Heart left ventricle (tissue), 13 donors: ENCODE measurements at regions not wholly inside any gene's neighbourhood (a gene's known extent, or its start where the extent isn't known, plus 50 kb on each side); places are given as distances from the start of the nearest gene placed in this dataset.

Source experiments
- POLR2A ChIP-seq, 2 donors: fragments of 450-650 bp; IDR thresholded peaks; one replicate each; pipeline ENCODE4 v1.6.1; 2017; ENCODE audit warnings: antibody characterized with exemption in 2 of 2, mild to moderate bottlenecking in 2 of 2, moderate library complexity in 2 of 2
- TF ChIP-seq, protein P1 (sequence below), 12 donors: fragments of 200-600 bp; sonication (generic) in 4 of 12; IDR thresholded peaks; one replicate each; pipeline versions ENCODE4 v1.5.0 to v1.8.0; 2018 to 2022; ENCODE audit warnings: antibody characterized with exemption in 12 of 12, mild to moderate bottlenecking in 5 of 12
- donor health status: ischemic (EF 13 %, LVEDD 7.1; RV severe dilation, severe dysfunction).
- donor health status: DM: no; HTN: yes; CAD: no.
- donor health status: DM: no; HTN: no; CAD: no.
- donor health status: ischemic (EF 25% LVEDD 6.9; RV normal size, moderate dysfunction).
- donor health status: ischemic (EF 25% LVEDD 5.7; RV mildly dilated, moderate dysfunction).
- donor health status: ischemic (EF 35%, LVEDD 5.7; RV mildly dilated, moderate dysfunction).
- donor health status: nonischemic (EF 11% LVEDD 7.7; RV severe dilation, severe dysfunction).
- donor health status: DM: yes; HTN: yes; CAD: no.
- donor health status: PGD.
- donor health status: ischemic (EF 29% LVEDD 5.4; RV normal size, mild dysfunction).
- donor health status: nonischemic (EF 23%, LVEDD 6.1; RV moderate dilation, normal function).

- TF ChIP-seq, protein P1, sequence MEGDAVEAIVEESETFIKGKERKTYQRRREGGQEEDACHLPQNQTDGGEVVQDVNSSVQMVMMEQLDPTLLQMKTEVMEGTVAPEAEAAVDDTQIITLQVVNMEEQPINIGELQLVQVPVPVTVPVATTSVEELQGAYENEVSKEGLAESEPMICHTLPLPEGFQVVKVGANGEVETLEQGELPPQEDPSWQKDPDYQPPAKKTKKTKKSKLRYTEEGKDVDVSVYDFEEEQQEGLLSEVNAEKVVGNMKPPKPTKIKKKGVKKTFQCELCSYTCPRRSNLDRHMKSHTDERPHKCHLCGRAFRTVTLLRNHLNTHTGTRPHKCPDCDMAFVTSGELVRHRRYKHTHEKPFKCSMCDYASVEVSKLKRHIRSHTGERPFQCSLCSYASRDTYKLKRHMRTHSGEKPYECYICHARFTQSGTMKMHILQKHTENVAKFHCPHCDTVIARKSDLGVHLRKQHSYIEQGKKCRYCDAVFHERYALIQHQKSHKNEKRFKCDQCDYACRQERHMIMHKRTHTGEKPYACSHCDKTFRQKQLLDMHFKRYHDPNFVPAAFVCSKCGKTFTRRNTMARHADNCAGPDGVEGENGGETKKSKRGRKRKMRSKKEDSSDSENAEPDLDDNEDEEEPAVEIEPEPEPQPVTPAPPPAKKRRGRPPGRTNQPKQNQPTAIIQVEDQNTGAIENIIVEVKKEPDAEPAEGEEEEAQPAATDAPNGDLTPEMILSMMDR (IDR thresholded peaks at IDR 0.05), result no peak
- TF ChIP-seq POLR2A (IDR thresholded peaks at IDR 0.05), result no peak
Observed at GRCh38 chr1:105326886-105327285, 1577.2 kb downstream of the AMY1C start.
